ENCODE measurements at regions not wholly inside any gene's neighbourhood (a gene's known extent, or its start where the extent isn't known, plus 50 kb on each side); places are given as distances from the start of the nearest gene placed in this dataset.

DNA sequence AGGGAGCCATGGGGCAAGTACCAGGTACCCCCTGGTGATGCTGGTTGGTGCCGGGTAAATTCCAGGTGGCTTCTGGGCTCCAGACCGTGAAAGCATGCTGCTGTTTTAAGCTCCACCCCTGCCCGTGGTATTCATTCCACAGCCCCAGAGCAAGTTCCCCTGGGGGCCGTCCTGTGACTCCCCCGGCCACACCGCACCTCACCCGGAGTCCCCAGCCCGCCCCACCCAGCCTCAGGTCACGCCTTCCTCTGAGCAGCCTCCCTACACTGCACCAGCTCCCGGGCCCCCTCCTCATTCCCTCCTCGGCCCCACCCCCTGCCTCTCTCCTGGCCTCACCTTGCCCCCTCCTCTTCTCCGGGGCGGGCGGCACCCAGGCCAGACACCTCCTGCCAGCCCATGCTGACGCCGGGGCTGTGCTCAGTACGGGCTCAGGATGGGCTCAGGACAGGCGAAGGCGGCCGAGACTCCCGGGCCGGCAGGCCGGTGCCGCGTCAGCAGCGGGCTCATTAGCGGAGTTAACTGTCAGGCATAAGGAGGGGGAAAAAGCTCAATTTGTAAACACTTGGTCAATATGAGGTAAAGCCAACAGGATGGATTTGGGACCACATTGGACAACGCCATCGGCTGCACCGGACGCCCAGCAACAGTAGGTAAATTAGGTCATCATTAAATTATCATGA lies 127.4 kb downstream of the FAM53A start:
- ChIA-PET POLR2A (ENCODE audit: low non-redundant PET) (no interaction called here), CTCF (interaction anchor here (0.5 kb wide), 1 partner anchor 358 kb away, joined by 4 read pairs; no protein-coding TSS in a partner anchor)
- Histone ChIP-seq H3K27me3 (replicated peaks; ENCODE audit: insufficient read depth, low read depth, low read length, poor library complexity) (peaks cover 6% of the 10 kb centered on the region), H3K4me1 (ENCODE audit: insufficient read depth, low read length, poor library complexity, severe bottlenecking) (peaks cover 24% of the 10 kb centered on the region), H3K4me3 (ENCODE audit: low read depth, low read length, poor library complexity, severe bottlenecking) (no peak overlapping the region), H3K27ac (ENCODE audit: low read depth, low read length, poor library complexity, severe bottlenecking) (no peak overlapping the region), H3K36me3 (ENCODE audit: insufficient read depth, low read length, poor library complexity, severe bottlenecking) (no peaks in the 10 kb centered on the region), H3K9me3 (ENCODE audit: low read depth, low read length, poor library complexity, severe bottlenecking) (no peaks in the 10 kb centered on the region)
- no TSS peak for BruUV-seq (replicated peaks)
- TF ChIP-seq EZH2 (IDR thresholded peaks at IDR 0.05; ENCODE audit: borderline replicate concordance, low read depth, low read length, poor library complexity, severe bottlenecking) (no peak), CTCF (conservative IDR thresholded peaks at IDR 0.05; ENCODE audit: low read depth, low read length) (no peak)
- no peak for DNase-seq (ENCODE audit: low spot score)
- intact Hi-C loops (cut with micrococcal nuclease; ENCODE audit: unreplicated experiment): no loop called here

DNA sequence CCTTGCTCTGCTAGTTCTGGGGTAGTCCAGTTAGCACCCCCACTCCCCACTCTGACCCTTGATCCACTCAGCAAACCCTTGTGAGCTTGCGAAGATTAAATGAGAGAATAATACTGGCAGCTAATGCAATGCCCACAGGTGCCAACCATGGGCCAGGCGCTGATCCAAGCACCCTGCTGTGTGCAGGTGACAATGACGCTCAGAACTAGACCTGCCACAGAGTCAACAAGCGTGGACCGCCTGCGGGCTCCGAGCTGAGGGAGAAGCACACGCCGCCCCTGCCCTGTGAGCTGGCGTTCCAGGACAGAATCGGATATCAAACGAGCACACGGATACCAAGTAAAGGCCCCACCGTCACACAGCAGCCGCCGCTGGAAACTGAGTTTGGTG lies 129.2 kb downstream of the FAM53A start:
- BruUV-seq (replicated peaks): no TSS peak
- H3K9me3 ChIP-seq (ENCODE audit: low read depth, low read length, poor library complexity, severe bottlenecking): no peaks in the 10 kb centered on the region
- no peak for TF ChIP-seq CTCF (conservative IDR thresholded peaks at IDR 0.05; ENCODE audit: low read depth, low read length)
- no peak for TF ChIP-seq EZH2 (IDR thresholded peaks at IDR 0.05; ENCODE audit: borderline replicate concordance, low read depth, low read length, poor library complexity, severe bottlenecking)
- H3K4me3 ChIP-seq (ENCODE audit: low read depth, low read length, poor library complexity, severe bottlenecking): no peak overlapping the region
- H3K27ac ChIP-seq (ENCODE audit: low read depth, low read length, poor library complexity, severe bottlenecking): no peak overlapping the region
- no peaks in the 10 kb centered on the region for H3K36me3 ChIP-seq (ENCODE audit: insufficient read depth, low read length, poor library complexity, severe bottlenecking)
- intact Hi-C loops (cut with micrococcal nuclease; ENCODE audit: unreplicated experiment): no loop called here
- H3K27me3 ChIP-seq (replicated peaks; ENCODE audit: insufficient read depth, low read depth, low read length, poor library complexity): peaks cover 6% of the 10 kb centered on the region
- no peak for DNase-seq (ENCODE audit: low spot score)
- ChIA-PET POLR2A (ENCODE audit: low non-redundant PET) (no interaction called here), CTCF (no interaction called here)
- H3K4me1 ChIP-seq (ENCODE audit: insufficient read depth, low read length, poor library complexity, severe bottlenecking): peaks cover 11% of the 10 kb centered on the region

- no peak overlapping the region for H3K4me3 ChIP-seq (ENCODE audit: low read depth, low read length, poor library complexity, severe bottlenecking)
- peaks cover 6% of the 10 kb centered on the region for H3K27me3 ChIP-seq (replicated peaks; ENCODE audit: insufficient read depth, low read depth, low read length, poor library complexity)
- ChIA-PET POLR2A (ENCODE audit: low non-redundant PET) (no interaction called here), CTCF (no interaction called here)
- H3K36me3 ChIP-seq (ENCODE audit: insufficient read depth, low read length, poor library complexity, severe bottlenecking): no peaks in the 10 kb centered on the region
- intact Hi-C loops (cut with micrococcal nuclease; ENCODE audit: unreplicated experiment): no loop called here
- peaks cover 6% of the 10 kb centered on the region for H3K4me1 ChIP-seq (ENCODE audit: insufficient read depth, low read length, poor library complexity, severe bottlenecking)
- no peak overlapping the region for H3K27ac ChIP-seq (ENCODE audit: low read depth, low read length, poor library complexity, severe bottlenecking)
- no peak for DNase-seq (ENCODE audit: low spot score)
- no peaks in the 10 kb centered on the region for H3K9me3 ChIP-seq (ENCODE audit: low read depth, low read length, poor library complexity, severe bottlenecking)
- TF ChIP-seq CTCF (conservative IDR thresholded peaks at IDR 0.05; ENCODE audit: low read depth, low read length) (no peak), EZH2 (IDR thresholded peaks at IDR 0.05; ENCODE audit: borderline replicate concordance, low read depth, low read length, poor library complexity, severe bottlenecking) (no peak)
- no TSS peak for BruUV-seq (replicated peaks)
Observed at GRCh38 chr4:1554246-1554875, 129.8 kb downstream of the FAM53A start.

All from A673 (cell line).